BLaER1 treated with 17β-estradiol and CSF1 and Interleukin-3, amounts not matched to agents 10 nM and 100 nM (cell line): ENCODE measurements at regions not wholly inside any gene's neighbourhood (a gene's known extent, or its start where the extent isn't known, plus 50 kb on each side); places are given as distances from the start of the nearest gene placed in this dataset.

Experiments
- H3K27ac ChIP-seq, 11 experiments: shearing (Covaris generic); formaldehyde crosslinking; 2 replicates each; pipeline ENCODE4 v1.8.1; 2022
- H3K27me3 ChIP-seq, 11 experiments: shearing (Covaris generic); formaldehyde crosslinking; 2 replicates each; pipeline ENCODE4 v1.8.1; 2022
- H3K36me3 ChIP-seq, 11 experiments: shearing (Covaris generic); formaldehyde crosslinking; 2 replicates each; pipeline ENCODE4 v1.8.1; 2022
- H3K4me1 ChIP-seq, 10 experiments: shearing (Covaris generic); formaldehyde crosslinking; 2 replicates each; pipeline ENCODE4 v1.8.1; 2022
- H3K4me2 ChIP-seq, 11 experiments: shearing (Covaris generic); formaldehyde crosslinking; 2 replicates each; pipeline ENCODE4 v1.8.1; 2022
- H3K4me3 ChIP-seq, 10 experiments: shearing (Covaris generic); formaldehyde crosslinking; 2 replicates each; pipeline ENCODE4 v1.8.1; 2022
- H3K9ac ChIP-seq, 11 experiments: shearing (Covaris generic); formaldehyde crosslinking; 2 replicates each; pipeline ENCODE4 v1.8.1; 2022
- H3K9me3 ChIP-seq, 11 experiments: shearing (Covaris generic); formaldehyde crosslinking; replicated peaks in 1 of 11; 2 replicates each; pipeline ENCODE4 v1.8.1; 2022
- H4K20me1 ChIP-seq, 11 experiments: shearing (Covaris generic); formaldehyde crosslinking; 2 replicates each; pipeline ENCODE4 v1.8.1; 2022
- Cebpa-rat ChIP-seq, 11 experiments: shearing (Covaris generic); IDR thresholded peaks; 2 replicates each; pipeline ENCODE4 v1.8.1; 2022

DNA sequence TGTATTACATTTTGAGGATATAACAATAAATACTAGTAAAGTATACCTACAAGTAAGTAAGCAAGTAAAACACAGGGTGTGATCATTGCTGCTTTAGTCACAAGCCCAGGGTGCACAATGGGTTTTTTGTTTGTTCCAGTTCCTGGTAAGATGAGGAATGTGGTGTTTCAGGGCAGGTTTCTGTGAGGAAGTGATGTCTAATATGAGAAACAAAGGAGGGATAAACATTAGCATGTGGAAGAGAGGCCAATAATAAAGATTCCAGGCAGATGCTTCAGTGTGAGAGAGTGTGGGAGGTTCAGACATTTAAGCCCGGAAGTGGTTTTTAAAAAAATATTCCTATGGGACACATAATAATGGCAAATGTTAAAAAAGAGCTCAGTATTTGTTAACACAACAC lies 808.1 kb upstream of the USP15 start:
- TF ChIP-seq Cebpa-rat (IDR thresholded peaks at IDR 0.05) = no peak
- peak overlapping the region in 2 of 11 experiments; percentile 26 to 41; a peak in 3 of 22 replicates for H3K4me2 ChIP-seq
- H3K27me3 ChIP-seq = no peaks in the 10 kb centered on the region
- H3K9me3 ChIP-seq = no peaks in the 10 kb centered on the region
- no peaks in the 10 kb centered on the region for H3K36me3 ChIP-seq
- H3K27ac ChIP-seq = no peak overlapping the region
- no peak overlapping the region for H3K9ac ChIP-seq
- no peaks in the 10 kb centered on the region for H4K20me1 ChIP-seq
- peaks cover 0 to 5% (median 0%) of the 10 kb centered on the region in 10 experiments; a peak in 2 of 20 replicates for H3K4me1 ChIP-seq
- no peak overlapping the region for H3K4me3 ChIP-seq

DNA sequence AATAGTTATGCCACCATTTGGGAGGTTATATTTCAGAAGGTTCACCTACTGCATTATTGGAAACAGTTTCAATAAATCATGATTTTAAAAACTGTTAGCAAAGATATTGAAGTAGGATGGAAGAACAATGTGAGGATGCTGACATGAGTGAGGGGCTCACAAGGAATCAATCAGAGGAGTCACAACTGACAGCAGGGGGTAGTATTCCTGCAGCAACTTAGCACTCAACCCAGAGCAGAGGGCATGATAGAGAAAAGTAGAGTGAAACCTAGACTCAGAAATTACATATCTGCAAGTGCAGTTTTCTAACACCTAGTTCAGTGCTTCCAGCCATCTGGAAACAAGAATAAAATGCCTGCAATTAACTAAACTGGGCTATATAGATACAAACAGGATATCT lies 772.5 kb upstream of the USP15 start:
- H3K27ac ChIP-seq = no peak overlapping the region
- H3K36me3 ChIP-seq = no peaks in the 10 kb centered on the region
- no peak for TF ChIP-seq Cebpa-rat (IDR thresholded peaks at IDR 0.05)
- H3K9ac ChIP-seq = no peak overlapping the region
- H3K27me3 ChIP-seq = peaks cover 0 to 38% (median 0%) of the 10 kb centered on the region in 11 experiments; a peak in 6 of 22 replicates
- peaks cover 0 to 15% (median 0%) of the 10 kb centered on the region in 10 experiments; a peak in 5 of 20 replicates for H3K4me1 ChIP-seq
- H3K4me3 ChIP-seq = no peak overlapping the region
- H3K9me3 ChIP-seq = peaks cover 0 to 21% (median 4%) of the 10 kb centered on the region in 11 experiments; a peak in 7 of 22 replicates
- H4K20me1 ChIP-seq = no peaks in the 10 kb centered on the region
- H3K4me2 ChIP-seq = no peak overlapping the region

DNA sequence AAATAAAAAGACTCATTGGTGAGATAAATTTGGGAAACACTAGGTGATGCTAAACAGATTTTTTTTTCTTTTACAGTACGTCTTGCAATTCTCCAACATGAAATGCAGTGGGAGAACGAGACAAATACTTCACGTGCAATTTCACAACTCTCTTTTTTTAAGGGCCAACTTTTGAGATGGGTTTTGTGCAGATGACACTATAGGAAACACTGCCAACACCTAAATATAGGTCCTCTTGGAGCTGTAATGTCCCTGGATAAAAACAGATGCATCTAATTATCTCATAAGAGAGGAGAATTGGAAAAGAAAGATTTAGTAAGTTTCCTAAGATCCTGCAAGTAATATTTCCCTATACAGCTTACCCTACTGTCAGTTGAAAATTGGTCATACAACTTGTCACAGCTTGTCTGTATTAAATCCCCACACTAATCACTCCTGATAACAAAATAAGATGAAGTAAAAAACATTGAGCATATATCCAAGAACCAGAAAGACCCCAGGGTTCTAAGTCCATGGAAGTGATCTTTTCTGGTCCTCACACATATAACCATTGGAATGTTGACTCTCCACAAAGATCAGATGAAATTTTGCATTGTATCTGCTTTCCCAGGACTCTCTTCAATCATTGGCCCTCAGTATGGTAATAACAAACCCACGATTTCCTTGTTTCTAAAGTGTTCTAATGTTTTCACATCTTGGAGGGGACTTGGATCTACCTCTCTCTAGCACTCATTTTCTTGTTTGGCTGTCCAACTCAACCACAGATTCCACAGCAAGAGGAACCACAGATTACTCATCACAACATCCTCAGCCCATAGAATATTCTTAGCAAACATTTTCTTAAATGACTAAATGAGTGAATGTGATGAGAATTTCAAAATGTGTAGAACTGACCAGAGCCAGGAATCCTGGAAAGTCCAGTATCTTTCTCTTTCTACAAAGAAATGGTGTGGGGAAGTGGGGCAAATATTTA lies 769.4 kb upstream of the USP15 start:
- Histone ChIP-seq H3K36me3 (no peaks in the 10 kb centered on the region), H3K4me1 (peaks cover 0 to 15% (median 0%) of the 10 kb centered on the region in 10 experiments; a peak in 5 of 20 replicates), H3K9me3 (peaks cover 0 to 3% (median 0%) of the 10 kb centered on the region in 11 experiments; a peak in 3 of 22 replicates), H3K27me3 (peaks cover 0 to 52% (median 0%) of the 10 kb centered on the region in 11 experiments; a peak in 6 of 22 replicates), H3K4me3 (no peak overlapping the region), H4K20me1 (no peaks in the 10 kb centered on the region), H3K9ac (no peak overlapping the region), H3K27ac (no peak overlapping the region), H3K4me2 (peak overlapping the region in 3 of 11 experiments; percentile 21 to 52 (median 28); a peak in 2 of 22 replicates)
- no peak for TF ChIP-seq Cebpa-rat (IDR thresholded peaks at IDR 0.05)

DNA sequence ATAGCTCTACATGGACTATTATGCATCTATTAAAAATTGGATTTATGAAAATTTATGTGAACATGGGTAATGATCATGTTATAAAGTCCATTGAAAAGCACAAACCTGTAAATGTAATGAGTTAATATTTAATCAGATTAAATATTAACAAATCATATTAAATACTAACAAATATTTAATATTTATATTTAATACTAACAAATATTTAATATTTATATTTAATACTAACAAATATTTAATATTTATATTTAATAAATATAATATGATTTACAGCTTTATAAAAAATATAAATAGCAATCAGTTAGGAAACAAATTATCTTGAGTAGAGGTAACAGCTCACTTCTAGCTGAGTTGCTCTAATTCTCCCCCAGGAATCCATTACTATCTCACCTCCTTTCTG lies 758.0 kb upstream of the USP15 start:
- H3K4me2 ChIP-seq = no peak overlapping the region
- no peaks in the 10 kb centered on the region for H4K20me1 ChIP-seq
- no peaks in the 10 kb centered on the region for H3K4me1 ChIP-seq
- no peak overlapping the region for H3K27ac ChIP-seq
- no peak for TF ChIP-seq Cebpa-rat (IDR thresholded peaks at IDR 0.05)
- H3K36me3 ChIP-seq = no peaks in the 10 kb centered on the region
- H3K9ac ChIP-seq = no peak overlapping the region
- H3K4me3 ChIP-seq = no peak overlapping the region
- no peaks in the 10 kb centered on the region for H3K9me3 ChIP-seq
- H3K27me3 ChIP-seq = no peaks in the 10 kb centered on the region

DNA sequence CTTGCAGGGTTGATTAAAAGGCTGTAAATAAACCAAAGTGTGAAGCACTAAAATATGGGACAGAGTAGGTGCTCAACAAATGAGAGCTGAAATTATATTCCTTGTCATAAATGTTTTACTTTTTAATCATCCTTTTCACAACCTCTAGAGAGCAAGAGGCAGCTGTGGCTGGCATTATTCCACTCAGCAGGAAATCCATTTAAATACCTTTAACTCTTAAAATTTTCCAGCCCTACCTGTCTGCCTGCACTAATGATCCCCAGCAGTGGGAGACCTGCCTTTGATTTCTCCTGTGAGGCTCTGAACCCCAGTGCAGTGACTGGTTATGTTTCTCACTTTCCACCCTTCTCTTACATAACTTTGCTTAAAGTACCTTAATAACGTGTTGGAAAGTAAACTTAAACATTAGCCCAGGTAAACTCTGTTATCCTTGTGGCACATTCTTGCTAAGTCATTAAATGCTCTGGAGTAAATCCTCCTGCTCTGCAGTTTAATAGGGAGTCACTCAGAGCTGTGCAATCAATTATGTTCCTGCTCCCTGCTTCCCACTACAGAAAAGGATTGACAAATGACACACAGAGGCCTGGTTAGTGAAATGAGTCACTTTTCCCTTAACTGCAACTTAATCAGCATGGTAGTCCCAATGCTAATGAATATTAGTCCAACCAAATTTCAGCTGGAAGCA lies 755.7 kb upstream of the USP15 start:
- Histone ChIP-seq H3K4me1 (no peaks in the 10 kb centered on the region), H3K9me3 (no peaks in the 10 kb centered on the region), H3K36me3 (no peaks in the 10 kb centered on the region), H3K27me3 (no peaks in the 10 kb centered on the region), H3K27ac (no peak overlapping the region), H3K9ac (no peak overlapping the region), H4K20me1 (no peaks in the 10 kb centered on the region), H3K4me2 (no peak overlapping the region), H3K4me3 (no peak overlapping the region)
- TF ChIP-seq Cebpa-rat (IDR thresholded peaks at IDR 0.05) = no peak

DNA sequence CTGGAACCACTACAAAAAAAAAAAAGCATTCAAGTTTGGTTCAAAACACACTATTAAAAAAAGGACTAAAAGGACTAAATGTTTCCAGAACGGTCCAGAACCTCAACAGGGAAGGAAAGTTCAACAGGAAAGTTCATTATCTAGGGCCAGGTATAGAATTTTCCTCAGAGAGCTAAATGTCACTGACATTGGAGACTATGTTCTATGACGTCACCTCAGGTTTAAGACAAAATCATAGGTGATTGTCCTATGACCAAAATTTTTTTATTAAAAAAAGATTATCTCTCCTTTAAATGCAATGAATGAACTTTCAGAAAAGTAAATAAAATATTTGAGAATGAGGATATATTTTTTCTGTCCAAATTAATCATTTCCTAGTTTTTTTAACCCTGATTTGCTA lies 746.7 kb upstream of the USP15 start:
- H3K27ac ChIP-seq = no peak overlapping the region
- TF ChIP-seq Cebpa-rat (IDR thresholded peaks at IDR 0.05) = no peak
- H3K27me3 ChIP-seq = no peaks in the 10 kb centered on the region
- H3K9me3 ChIP-seq = no peaks in the 10 kb centered on the region
- no peaks in the 10 kb centered on the region for H3K4me1 ChIP-seq
- H3K36me3 ChIP-seq = no peaks in the 10 kb centered on the region
- H3K4me3 ChIP-seq = no peak overlapping the region
- H4K20me1 ChIP-seq = no peaks in the 10 kb centered on the region
- H3K9ac ChIP-seq = no peak overlapping the region
- H3K4me2 ChIP-seq = no peak overlapping the region

DNA sequence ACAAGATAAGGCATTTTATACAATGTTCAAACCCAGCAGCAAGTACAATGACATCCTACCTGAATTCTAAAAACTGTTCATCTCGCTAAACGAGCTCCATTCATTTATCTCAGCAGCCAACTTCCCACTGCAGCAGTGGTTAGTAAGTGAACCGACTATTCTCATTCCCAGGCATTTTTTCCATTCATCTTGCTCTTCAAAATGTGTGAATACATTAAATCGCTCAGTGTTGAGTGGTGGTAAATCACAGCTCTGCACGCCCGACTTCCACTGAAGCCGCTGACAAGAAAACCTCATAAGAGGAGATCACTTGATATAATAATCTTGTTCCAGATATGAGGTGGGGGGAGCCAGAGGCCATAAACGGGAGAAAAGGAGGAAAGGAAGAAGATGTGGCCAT lies 746.2 kb upstream of the USP15 start:
- Histone ChIP-seq H3K9me3 (no peaks in the 10 kb centered on the region), H3K4me1 (no peaks in the 10 kb centered on the region), H4K20me1 (no peaks in the 10 kb centered on the region), H3K4me3 (no peak overlapping the region), H3K27ac (no peak overlapping the region), H3K36me3 (no peaks in the 10 kb centered on the region), H3K27me3 (no peaks in the 10 kb centered on the region), H3K9ac (no peak overlapping the region), H3K4me2 (no peak overlapping the region)
- no peak for TF ChIP-seq Cebpa-rat (IDR thresholded peaks at IDR 0.05)

DNA sequence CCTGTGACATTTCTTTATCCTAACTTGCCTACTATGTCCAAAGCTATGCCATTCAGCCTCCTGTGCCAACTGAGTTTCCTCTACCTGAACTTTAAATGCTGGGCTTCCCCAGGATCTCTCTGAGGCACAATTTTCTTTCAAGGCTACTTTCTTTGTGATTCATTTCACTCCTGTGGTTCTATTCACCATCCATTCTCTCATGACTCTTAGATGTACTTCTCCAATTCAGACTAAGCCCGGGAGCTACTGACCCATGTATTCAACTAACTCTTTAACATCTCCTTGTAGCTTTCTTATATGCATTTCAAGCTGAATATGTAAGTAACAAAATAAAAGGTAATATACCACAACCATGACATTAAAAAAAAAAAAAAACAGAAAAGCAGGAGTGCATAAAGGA lies 738.9 kb upstream of the USP15 start:
- H4K20me1 ChIP-seq = no peaks in the 10 kb centered on the region
- H3K36me3 ChIP-seq = no peaks in the 10 kb centered on the region
- H3K27me3 ChIP-seq = no peaks in the 10 kb centered on the region
- peaks cover 0 to 7% (median 0%) of the 10 kb centered on the region in 10 experiments; a peak in 3 of 20 replicates for H3K4me1 ChIP-seq
- no peak for TF ChIP-seq Cebpa-rat (IDR thresholded peaks at IDR 0.05)
- no peak overlapping the region for H3K9ac ChIP-seq
- H3K27ac ChIP-seq = no peak overlapping the region
- no peak overlapping the region for H3K4me3 ChIP-seq
- H3K4me2 ChIP-seq = no peak overlapping the region
- no peaks in the 10 kb centered on the region for H3K9me3 ChIP-seq

DNA sequence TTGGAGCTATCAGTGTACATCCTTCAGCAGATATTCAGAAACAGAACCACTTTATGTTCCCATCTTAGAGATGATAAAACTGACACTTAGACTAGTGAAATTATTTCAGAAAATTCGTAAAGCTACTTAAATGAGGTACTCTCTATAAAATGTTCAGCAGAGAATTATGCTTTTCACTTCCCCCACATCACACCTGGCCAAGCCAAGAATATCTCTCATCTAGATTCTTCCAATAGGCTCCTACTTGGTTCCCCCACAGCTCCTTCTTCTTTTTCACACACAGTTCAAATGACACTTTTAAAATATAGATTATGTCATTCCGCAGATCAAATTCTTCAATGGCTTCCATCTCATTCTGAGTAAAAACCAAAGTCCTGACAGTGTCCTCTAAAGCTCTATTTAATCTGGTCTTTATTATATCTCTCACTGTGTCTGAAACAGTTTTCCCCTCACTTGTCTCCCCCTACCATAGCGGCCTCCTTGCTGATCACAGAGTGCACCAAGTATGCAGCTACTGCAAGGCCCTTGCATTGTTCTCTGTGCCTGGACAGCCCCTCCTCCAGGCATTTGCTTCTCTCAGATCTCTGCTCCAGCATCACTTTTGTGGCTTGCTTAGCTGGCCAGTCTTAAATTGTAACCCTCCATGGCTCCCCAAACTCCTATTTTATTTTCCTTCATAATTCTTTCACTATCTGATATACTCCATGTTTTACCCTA lies 736.8 kb upstream of the USP15 start:
- Histone ChIP-seq H3K9ac (no peak overlapping the region), H3K27me3 (no peaks in the 10 kb centered on the region), H3K4me3 (no peak overlapping the region), H3K9me3 (no peaks in the 10 kb centered on the region), H3K27ac (no peak overlapping the region), H3K4me2 (no peak overlapping the region), H4K20me1 (no peaks in the 10 kb centered on the region), H3K36me3 (no peaks in the 10 kb centered on the region), H3K4me1 (peaks cover 0 to 7% (median 0%) of the 10 kb centered on the region in 10 experiments; a peak in 3 of 20 replicates)
- no peak for TF ChIP-seq Cebpa-rat (IDR thresholded peaks at IDR 0.05)
